ENCODE measurements at regions not wholly inside any gene's neighbourhood (a gene's known extent, or its start where the extent isn't known, plus 50 kb on each side); places are given as distances from the start of the nearest gene placed in this dataset.

DNA sequence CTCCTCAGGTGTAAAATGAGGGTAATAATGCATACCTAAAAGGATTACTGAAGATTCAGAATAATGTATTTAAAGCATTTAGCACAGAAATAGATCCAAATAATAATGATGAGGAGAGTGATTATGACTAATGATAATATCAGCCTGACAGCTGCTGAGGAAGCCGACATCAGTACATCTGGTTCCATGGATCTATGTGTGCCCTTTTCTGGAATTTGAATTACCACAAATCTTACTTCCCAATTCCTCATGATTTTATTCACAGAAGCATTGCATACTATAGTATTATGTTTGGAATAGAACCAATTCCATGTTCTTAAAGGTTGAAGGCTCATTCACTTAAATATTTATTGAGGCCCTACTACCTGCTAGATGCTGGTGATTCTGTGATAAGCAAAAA lies 248.9 kb upstream of the THUMPD2 start:
- TF ChIP-seq, protein P1, sequence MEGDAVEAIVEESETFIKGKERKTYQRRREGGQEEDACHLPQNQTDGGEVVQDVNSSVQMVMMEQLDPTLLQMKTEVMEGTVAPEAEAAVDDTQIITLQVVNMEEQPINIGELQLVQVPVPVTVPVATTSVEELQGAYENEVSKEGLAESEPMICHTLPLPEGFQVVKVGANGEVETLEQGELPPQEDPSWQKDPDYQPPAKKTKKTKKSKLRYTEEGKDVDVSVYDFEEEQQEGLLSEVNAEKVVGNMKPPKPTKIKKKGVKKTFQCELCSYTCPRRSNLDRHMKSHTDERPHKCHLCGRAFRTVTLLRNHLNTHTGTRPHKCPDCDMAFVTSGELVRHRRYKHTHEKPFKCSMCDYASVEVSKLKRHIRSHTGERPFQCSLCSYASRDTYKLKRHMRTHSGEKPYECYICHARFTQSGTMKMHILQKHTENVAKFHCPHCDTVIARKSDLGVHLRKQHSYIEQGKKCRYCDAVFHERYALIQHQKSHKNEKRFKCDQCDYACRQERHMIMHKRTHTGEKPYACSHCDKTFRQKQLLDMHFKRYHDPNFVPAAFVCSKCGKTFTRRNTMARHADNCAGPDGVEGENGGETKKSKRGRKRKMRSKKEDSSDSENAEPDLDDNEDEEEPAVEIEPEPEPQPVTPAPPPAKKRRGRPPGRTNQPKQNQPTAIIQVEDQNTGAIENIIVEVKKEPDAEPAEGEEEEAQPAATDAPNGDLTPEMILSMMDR (IDR thresholded peaks at IDR 0.05), result no peak
- TF ChIP-seq POLR2A (IDR thresholded peaks at IDR 0.05), result no peak
